ENCODE measurements at regions not wholly inside any gene's neighbourhood (a gene's known extent, or its start where the extent isn't known, plus 50 kb on each side); places are given as distances from the start of the nearest gene placed in this dataset.
"Not testable (repeated sequence)": the region's sequence is repeated elsewhere in the genome, so short reads cannot be mapped to it uniquely, and the experiment has no call there.

DNA sequence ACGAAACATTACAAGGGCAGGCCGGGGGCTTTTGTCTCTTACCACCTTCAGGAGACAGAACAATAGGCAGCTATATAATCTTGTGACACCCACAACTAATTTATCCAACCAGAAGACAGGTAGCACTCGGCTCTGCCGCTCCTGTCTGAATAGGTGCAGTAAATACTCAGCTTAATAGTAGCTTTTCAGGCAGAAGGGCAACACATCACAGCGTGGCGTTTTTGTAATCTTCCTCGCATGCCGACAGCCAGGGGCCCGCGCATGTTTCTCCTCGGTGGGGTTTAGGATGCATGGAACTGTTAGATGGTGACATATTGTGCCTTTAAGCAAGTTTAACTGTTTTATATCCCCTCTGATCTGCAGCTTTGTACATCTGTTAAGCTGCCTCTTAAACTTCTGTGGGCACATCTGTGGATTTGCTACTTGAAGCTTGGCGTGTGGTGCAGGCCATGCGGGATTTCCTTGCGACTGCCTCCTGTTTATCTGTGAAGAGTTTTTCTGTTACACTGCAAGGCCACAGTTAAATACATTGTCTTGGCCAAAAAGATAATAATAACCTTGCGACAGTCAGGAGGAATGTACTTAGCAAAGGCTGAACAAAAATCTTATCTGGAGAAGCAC, 123.2 kb upstream of the BNIP2 start:
- TF ChIP-seq, protein P1, sequence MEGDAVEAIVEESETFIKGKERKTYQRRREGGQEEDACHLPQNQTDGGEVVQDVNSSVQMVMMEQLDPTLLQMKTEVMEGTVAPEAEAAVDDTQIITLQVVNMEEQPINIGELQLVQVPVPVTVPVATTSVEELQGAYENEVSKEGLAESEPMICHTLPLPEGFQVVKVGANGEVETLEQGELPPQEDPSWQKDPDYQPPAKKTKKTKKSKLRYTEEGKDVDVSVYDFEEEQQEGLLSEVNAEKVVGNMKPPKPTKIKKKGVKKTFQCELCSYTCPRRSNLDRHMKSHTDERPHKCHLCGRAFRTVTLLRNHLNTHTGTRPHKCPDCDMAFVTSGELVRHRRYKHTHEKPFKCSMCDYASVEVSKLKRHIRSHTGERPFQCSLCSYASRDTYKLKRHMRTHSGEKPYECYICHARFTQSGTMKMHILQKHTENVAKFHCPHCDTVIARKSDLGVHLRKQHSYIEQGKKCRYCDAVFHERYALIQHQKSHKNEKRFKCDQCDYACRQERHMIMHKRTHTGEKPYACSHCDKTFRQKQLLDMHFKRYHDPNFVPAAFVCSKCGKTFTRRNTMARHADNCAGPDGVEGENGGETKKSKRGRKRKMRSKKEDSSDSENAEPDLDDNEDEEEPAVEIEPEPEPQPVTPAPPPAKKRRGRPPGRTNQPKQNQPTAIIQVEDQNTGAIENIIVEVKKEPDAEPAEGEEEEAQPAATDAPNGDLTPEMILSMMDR (IDR thresholded peaks at IDR 0.05; ENCODE audit: borderline replicate concordance), result no peak
- H3K27ac ChIP-seq (replicated peaks), result no peak overlapping the region
- intact Hi-C loops (cut with micrococcal nuclease), result no loop called here
- no peaks in the 10 kb centered on the region for H3K4me1 ChIP-seq
- H3K9me3 ChIP-seq (replicated peaks), result no peaks in the 10 kb centered on the region
- DNase-seq, result no peak
- H3K36me3 ChIP-seq, result no peaks in the 10 kb centered on the region
- H3K4me3 ChIP-seq, result no peak overlapping the region
- H3K27me3 ChIP-seq (ENCODE audit: low read depth), result peaks cover 51% of the 10 kb centered on the region

DNA sequence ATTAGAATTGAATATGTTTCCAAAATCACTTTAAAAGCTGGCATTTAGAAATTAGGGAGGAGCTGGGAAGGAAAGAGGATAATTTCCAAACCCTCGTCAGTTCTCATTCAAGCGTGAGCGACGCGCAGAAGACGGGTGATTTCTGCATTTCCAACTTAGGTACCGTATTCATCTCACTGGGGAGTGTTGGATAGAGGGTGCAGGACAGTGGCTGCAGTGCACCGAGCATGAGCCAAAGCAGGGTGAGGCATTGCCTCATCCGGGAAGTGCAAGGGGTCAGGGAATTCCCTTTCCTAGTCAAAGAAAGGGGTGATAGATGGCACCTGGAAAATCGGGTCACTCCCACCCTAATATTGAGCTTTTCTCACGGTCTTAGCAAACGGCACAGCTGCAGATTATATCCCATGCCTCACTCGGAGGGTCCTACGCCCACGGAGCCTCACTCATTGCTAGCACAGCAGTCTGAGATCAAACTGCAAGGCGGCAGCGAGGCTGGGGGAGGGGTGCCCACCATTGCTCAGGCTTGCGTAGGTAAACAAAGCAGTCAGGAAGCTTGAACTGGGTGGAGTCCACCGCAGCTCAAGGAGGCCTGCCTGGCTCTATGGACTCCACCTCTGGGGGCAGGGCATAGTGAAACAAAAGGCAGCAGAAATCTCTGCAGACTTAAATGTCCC, 114.3 kb upstream of the BNIP2 start:
- peak; percentile 17 for DNase-seq

DNA sequence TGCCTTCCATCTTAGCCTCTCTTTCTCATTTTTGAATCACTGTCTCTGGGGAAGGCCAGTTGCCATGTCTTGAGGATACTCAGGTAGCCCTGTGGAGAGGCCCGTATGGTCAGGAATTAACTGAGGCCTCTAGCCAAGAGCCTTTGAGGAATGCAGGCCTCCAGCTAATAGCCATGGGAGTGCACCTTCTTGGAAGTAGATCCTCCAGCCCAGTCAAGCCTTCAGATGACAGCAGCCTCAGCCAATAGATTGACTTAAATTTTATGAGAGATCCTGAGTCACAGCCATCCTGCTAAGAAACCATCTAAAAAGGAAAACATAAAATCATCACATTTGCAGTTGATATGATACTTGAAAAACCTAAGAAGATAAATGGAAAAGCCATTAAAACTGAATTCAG, 112.5 kb upstream of the BNIP2 start:
- peaks cover 6% of the 10 kb centered on the region for H3K9me3 ChIP-seq (replicated peaks)
- H3K4me3 ChIP-seq, result no peak overlapping the region
- H3K36me3 ChIP-seq, result no peaks in the 10 kb centered on the region
- DNase-seq, result no peak
- no peaks in the 10 kb centered on the region for H3K4me1 ChIP-seq
- peaks cover 27% of the 10 kb centered on the region for H3K27me3 ChIP-seq (ENCODE audit: low read depth)
- intact Hi-C loops (cut with micrococcal nuclease), result no loop called here
- H3K27ac ChIP-seq (replicated peaks), result no peak overlapping the region
- TF ChIP-seq, protein P1 (IDR thresholded peaks at IDR 0.05; ENCODE audit: borderline replicate concordance), result no peak

More for the DNA sequence above, 114.3 kb upstream of the BNIP2 start:
- peak overlapping the region; percentile 54 for H3K4me3 ChIP-seq
- H3K36me3 ChIP-seq; intact Hi-C loops (cut with micrococcal nuclease); H3K4me1 ChIP-seq; H3K9me3 ChIP-seq (replicated peaks): not testable (repeated sequence)
- peaks cover 11% of the 10 kb centered on the region for H3K27me3 ChIP-seq (ENCODE audit: low read depth)
- peak overlapping the region; percentile 40 for H3K27ac ChIP-seq (replicated peaks)

DNA sequence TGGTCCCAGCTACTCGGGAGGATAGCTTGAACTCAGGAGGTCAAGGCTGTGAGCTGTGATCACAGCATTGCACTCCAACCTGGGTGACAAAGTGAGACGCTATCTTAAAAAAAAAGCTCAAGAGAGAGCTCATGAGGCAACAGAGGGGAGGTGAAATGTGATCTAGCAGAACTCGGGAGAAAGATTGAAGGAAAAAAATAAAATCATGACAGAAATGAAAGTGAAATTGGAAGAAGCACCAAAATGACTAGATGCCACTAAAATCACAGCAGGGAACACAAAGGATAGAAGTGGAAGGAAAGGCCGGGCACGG, 109.4 kb upstream of the BNIP2 start:
- intact Hi-C loops (cut with micrococcal nuclease), result no loop called here
- Histone ChIP-seq H3K27me3 (ENCODE audit: low read depth) (peaks cover 56% of the 10 kb centered on the region), H3K9me3 (replicated peaks) (peaks cover 6% of the 10 kb centered on the region), H3K4me3 (no peak overlapping the region), H3K27ac (replicated peaks) (no peak overlapping the region), H3K36me3 (no peaks in the 10 kb centered on the region), H3K4me1 (no peaks in the 10 kb centered on the region)
- TF ChIP-seq, protein P1 (IDR thresholded peaks at IDR 0.05; ENCODE audit: borderline replicate concordance), result no peak
- no peak for DNase-seq

DNA sequence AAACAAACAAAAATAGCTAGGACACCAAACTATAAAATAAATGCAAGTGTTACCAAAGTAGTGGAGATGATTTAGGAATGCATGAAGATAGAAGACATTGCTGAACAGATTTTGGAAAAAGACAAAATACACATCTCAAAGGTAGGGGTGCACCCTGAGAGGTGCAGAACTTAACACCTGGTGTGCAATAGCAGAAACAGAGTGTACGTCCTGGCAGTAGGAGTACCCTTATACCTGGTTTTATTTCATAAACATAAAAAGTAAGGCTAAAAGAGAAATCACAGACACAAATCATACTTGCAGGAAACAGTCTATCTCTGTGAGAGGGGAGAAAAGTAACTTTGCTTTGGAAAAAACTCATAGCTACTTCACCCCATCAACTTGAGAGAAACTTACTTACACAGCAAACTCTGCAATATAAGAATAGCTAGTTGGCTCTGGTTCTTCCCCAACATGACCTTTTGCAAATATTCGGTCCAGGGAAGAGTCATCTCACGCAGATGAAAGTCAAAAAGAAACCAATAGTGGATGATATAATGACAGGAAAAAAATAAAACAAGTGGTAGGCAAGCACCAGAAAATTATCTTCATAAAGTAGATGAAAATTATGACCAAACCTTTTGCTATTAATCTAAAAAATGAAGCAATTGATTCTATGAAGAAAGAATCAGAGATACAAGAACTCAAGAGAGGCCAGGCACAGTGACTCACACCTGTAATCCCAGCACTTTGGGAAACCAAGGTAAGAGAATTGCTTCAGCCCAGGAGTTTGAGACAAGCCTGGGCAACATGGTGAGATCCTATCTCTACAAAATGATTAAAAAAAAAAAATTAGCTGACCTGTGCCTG, 108.9 kb upstream of the BNIP2 start:
- intact Hi-C loops (cut with micrococcal nuclease), result no loop called here
- no peak overlapping the region for H3K27ac ChIP-seq (replicated peaks)
- TF ChIP-seq, protein P1 (IDR thresholded peaks at IDR 0.05; ENCODE audit: borderline replicate concordance), result no peak

More for the DNA sequence above, 108.9 kb upstream of the BNIP2 start:
- no peak for DNase-seq
- H3K4me3 ChIP-seq, result no peak overlapping the region
- H3K9me3 ChIP-seq (replicated peaks), result peaks cover 6% of the 10 kb centered on the region
- peaks cover 57% of the 10 kb centered on the region for H3K27me3 ChIP-seq (ENCODE audit: low read depth)
- no peaks in the 10 kb centered on the region for H3K4me1 ChIP-seq
- H3K36me3 ChIP-seq, result no peaks in the 10 kb centered on the region

All from left ventricle myocardium inferior (tissue), 1 donor.